ENCODE measurements at regions not wholly inside any gene's neighbourhood (a gene's known extent, or its start where the extent isn't known, plus 50 kb on each side); places are given as distances from the start of the nearest gene placed in this dataset.

GRCh38 chr13:108478179-108478578 lies 151.2 kb upstream of the MYO16 start:
- TF ChIP-seq CTCF (IDR thresholded peaks at IDR 0.05), result no peak
- no peak overlapping the region for H3K4me3 ChIP-seq
- no peaks in the 10 kb centered on the region for H3K36me3 ChIP-seq (ENCODE audit: low read depth)
- no peaks in the 10 kb centered on the region for H3K9me3 ChIP-seq
- ATAC-seq (no peak), DNase-seq (no peak)
- no peaks in the 10 kb centered on the region for H3K4me1 ChIP-seq (ENCODE audit: low read depth)
- intact Hi-C loops (cut with DNase I, micrococcal nuclease), result no loop called here

GRCh38 chr13:108483981-108484380 lies 145.4 kb upstream of the MYO16 start:
- no peaks in the 10 kb centered on the region for H3K36me3 ChIP-seq (ENCODE audit: low read depth)
- no peaks in the 10 kb centered on the region for H3K4me1 ChIP-seq (ENCODE audit: low read depth)
- ATAC-seq, result no peak
- H3K9me3 ChIP-seq, result no peaks in the 10 kb centered on the region
- H3K4me3 ChIP-seq, result no peak overlapping the region
- intact Hi-C loops (cut with DNase I, micrococcal nuclease), result no loop called here
- no peak for TF ChIP-seq CTCF (IDR thresholded peaks at IDR 0.05)
- DNase-seq, result no peak

GRCh38 chr13:108486096-108486495 lies 143.3 kb upstream of the MYO16 start:
- no peak for TF ChIP-seq CTCF (IDR thresholded peaks at IDR 0.05)
- Histone ChIP-seq H3K9me3 (no peaks in the 10 kb centered on the region), H3K4me1 (ENCODE audit: low read depth) (no peaks in the 10 kb centered on the region), H3K36me3 (ENCODE audit: low read depth) (no peaks in the 10 kb centered on the region), H3K4me3 (no peak overlapping the region)
- intact Hi-C loops (cut with DNase I, micrococcal nuclease), result no loop called here
- no peak for ATAC-seq
- no peak for DNase-seq

- H3K4me1 ChIP-seq (ENCODE audit: low read depth), result no peaks in the 10 kb centered on the region
- H3K9me3 ChIP-seq, result no peaks in the 10 kb centered on the region
- ATAC-seq, result no peak
- H3K36me3 ChIP-seq (ENCODE audit: low read depth), result no peaks in the 10 kb centered on the region
- intact Hi-C loops (cut with DNase I, micrococcal nuclease), result no loop called here
- H3K4me3 ChIP-seq, result no peak overlapping the region
- DNase-seq, result no peak
- TF ChIP-seq CTCF (IDR thresholded peaks at IDR 0.05), result no peak
Observed at GRCh38 chr13:108494991-108495645, 134.3 kb upstream of the MYO16 start.

GRCh38 chr13:108495646-108496361 lies 133.6 kb upstream of the MYO16 start:
- no peak for TF ChIP-seq CTCF (IDR thresholded peaks at IDR 0.05)
- ATAC-seq (peak; percentile 24), DNase-seq (no peak)
- intact Hi-C loops (cut with DNase I, micrococcal nuclease), result no loop called here
- Histone ChIP-seq H3K4me3 (no peak overlapping the region), H3K4me1 (ENCODE audit: low read depth) (no peaks in the 10 kb centered on the region), H3K36me3 (ENCODE audit: low read depth) (no peaks in the 10 kb centered on the region), H3K9me3 (no peaks in the 10 kb centered on the region)
